ENCODE measurements at regions not wholly inside any gene's neighbourhood (a gene's known extent, or its start where the extent isn't known, plus 50 kb on each side); places are given as distances from the start of the nearest gene placed in this dataset.
"Not testable (repeated sequence)": the region's sequence is repeated elsewhere in the genome, so short reads cannot be mapped to it uniquely, and the experiment has no call there.

GRCh38 chrX:46144566-46144965, 400.7 kb downstream of the ZNF674 start:
- no peak for DNase-seq

DNA sequence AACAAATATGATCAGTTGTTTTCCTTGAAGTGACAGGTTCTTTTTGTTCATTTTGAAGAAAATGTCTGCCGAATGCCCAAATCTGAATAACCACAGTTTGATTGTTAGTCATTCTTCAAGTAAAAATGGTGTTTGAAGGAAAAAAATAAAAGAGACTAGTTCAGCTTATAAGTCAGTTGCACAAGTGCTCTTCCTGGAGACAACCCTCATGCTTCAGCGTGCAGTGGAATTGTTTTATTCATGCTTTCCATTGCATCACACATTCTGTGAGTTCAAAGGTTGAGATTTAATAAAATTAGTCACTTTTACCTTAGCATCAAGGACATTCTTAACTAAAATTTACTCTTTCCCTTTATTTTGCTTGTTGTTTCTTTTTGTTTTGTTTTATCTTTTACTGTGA, 404.9 kb downstream of the ZNF674 start:
- DNase-seq = no peak

DNA sequence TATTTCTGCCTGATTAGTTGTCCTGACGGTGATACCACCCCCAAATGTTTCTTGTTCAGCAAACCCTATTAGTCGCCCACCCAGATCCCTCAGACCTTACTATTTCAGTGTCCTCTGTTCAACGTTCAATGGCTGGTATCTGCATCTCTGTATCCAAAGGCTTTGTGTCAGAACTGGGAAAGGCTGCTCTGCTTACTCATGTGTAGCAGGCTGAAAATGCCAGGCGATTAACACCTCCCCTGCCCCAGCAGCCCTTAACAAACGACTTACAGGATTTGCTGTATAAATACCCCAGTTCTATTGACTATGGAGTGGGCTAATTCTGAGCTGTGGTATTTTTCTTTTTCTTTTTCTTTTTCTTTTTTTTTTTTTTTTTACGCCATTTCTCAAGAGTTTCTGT, 415.0 kb downstream of the ZNF674 start:
- DNase-seq = no peak

DNA sequence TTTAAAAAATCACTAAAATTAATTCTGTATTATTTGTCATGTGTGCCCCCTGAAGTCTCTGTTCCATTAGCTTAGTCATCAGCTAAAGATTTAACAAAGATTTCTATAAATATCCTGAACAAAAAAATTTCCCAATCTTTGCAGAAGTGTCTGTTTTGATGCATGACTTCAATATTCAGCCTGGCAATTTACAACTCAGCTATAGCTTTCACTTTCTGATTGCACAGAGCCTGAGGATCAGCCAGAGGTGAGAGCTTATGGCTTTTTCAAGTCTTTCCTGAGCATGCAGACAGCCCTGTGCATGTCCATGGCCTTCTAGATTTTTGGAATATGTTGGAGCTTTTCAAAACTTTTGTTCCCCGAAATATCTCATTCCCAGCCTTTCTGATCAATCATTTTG, 420.1 kb downstream of the ZNF674 start:
- DNase-seq = no peak

DNA sequence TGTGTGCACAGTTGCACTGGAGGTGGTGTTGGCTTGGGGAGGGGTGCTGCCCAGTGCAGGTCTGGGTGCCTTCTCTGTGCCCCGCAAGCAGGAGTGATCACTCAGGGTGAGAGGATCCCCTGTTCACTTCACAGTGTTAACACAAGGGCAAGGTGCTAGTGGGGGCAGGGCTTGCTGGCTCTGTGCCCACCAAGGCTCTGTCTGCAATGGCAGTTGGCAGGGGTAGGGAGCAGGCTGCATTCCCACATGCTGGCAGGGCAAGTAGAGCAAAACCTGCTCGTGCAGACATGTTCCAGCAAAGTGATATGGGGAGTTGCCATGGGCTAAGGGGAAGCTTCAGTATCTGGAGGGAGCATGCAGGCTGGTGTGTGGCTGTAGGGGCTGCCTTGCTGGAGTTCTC, 428.0 kb downstream of the ZNF674 start:
- DNase-seq = no peak

DNA sequence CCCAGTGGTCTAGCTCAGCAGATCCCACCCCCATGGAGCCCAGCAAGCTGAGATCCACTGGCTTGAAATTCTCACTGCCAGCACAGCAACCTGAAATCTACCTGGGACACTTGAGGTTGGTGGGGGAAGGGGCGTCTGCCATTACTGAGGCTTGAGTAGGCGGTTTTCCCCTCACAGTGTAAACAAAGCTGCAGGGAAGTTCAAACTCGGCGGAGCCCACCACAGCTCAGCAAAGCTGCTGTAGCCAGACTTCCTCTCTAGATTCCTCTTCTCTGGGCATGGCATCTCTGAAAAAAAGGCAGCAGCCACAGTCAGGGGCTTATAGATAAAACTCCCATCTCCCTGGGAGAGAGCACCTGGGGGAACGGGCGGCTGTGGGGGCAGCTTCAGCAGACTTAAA, 457.9 kb downstream of the ZNF674 start:
- DNase-seq = not testable (repeated sequence)

DNA sequence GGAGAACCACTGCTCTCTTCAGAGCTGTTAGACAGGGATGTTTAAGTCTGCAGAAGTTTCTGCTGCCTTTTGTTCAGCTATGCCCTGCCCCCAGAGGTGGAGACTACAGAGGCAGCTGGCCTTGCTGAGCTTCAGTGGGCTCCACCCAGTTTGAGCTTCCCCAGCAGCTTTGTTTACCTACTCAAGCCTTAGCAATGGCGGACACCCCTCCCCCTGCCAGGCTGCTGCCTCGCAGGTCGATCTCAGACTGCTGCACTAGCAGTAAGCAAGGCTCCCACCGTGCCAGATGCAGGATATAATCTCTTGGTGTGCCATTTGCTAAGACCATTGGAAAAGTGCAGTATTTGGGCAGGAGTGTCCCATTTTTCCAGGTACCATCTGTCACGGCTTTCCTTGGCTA, 465.1 kb downstream of the ZNF674 start:
- DNase-seq = not testable (repeated sequence)

DNA sequence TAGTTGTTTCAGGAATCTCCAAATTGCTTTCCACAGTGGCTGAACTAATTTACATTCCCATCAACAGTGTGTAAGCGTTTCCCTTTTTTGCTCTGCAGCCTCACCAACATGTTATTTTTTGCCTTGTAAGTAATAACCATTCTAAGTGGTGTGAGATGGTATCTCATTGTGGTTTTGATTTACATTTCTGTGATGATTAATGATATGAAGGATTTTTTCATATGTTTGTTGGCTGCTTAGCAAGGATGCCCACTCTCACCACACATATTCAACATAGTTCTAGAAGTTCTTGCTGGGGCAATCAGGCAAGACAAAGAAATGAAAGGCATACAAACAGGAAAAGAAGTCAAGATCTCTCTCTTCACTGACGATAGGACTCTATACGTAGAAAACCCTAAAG, 472.4 kb downstream of the ZNF674 start:
- DNase-seq = no peak

DNA sequence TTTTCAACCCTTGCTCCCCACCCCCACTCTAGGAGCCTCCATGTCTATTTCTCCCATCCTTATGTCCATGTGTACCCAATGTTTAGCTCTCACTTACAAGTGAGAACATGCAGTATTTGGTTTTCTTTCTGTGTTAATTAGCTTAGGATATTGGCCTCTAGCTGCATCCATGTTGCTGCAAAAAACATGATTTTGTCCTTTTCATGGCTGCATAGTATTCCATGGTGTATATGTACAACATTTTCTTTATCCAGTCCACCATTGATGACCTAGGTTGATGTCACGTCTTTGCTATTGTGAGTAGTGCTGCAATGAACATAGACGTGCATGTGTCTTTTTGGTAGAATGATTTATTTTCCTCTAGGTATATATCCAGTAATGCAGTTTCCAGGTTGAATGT, 472.8 kb downstream of the ZNF674 start:
- DNase-seq = no peak

- DNase-seq = no peak
Observed at GRCh38 chrX:46070421-46070820, 474.8 kb downstream of the ZNF674 start.

DNA sequence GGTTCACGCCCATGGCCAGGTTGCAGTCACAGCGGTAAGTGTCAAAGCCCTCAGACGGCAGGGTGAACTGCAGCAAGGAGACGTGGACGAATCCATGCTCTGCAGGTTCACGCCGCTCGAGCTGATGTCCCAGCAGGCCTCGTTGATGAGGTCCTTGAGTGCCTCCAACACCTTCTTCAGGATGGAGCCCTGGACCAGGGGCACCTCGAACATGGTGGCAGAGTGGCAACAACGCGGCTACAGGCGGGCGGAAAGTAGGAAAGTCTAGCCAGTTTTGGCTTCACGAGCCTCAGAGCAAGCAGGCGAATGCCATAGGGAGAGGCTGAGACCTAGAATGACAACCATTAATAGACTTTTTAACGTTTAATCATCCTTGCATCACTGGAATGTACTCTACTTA, 485.9 kb downstream of the ZNF674 start:
- no peak for DNase-seq

GRCh38 chrX:46044486-46044885, 500.7 kb downstream of the ZNF674 start:
- DNase-seq = no peak

- DNase-seq = no peak
Observed at GRCh38 chrX:46040001-46040400, 505.2 kb downstream of the ZNF674 start.

DNA sequence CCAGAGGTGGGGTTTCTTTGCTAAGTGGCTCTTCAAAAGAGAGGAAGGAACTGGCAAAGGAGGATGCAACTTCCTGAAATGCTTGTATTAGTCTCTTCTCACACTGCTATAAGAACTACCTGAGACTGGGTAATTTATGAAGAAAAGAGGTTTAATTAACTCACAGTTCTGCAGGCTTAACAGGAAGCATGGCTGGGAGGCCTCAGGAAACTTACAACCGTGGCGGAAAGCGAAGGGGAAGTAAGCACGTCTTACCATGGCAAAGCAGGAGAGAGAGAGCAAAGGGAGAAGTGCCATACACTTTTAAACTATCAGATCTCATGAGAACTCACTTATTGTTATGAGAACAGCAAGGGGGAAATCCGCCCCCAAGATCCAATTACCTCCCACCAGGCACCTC, 505.7 kb downstream of the ZNF674 start:
- no peak for DNase-seq

DNA sequence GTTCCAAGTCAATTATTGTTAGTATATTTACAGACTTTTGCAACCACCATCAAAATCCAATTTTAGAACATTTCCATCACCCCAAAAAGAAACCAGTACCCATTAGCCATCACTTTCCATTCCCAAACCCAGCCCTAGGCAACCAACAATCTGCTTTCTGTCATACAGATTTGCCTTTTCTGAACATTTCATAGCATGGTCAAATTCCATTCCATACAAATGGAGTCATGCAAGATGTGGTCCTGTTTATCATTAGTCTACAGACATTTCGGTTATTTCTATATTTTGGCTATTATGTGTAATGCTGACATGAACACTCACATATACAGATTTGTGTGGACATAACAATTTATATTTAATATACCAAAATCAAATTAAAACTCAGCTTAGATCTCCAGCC, 508.7 kb downstream of the ZNF674 start:
- no peak for DNase-seq

- no peak for DNase-seq
Observed at GRCh38 chrX:46034868-46035267, 510.4 kb downstream of the ZNF674 start.

- DNase-seq = no peak
Observed at GRCh38 chrX:46029777-46030176, 515.4 kb downstream of the ZNF674 start.

DNA sequence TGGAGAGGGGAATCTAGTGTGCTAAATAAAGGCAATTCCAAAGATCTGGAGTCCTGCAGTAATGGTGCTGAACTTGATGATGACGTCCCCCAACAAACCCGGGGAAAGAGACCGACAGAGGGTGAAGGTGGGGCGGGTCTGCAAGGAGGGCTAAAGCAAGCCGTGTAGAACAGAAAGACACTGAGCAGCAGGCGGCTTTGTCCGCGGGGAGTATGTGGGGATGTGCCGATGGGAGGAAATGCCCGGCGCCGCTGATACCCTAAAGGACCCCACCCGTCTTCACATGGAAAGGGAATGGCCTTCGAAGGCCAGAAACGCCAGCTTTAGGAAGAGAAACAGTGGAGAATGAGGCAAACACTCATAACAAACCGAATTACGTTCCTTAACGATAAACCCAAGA, 528.9 kb downstream of the ZNF674 start:
- no peak for DNase-seq

- no peak for DNase-seq
Observed at GRCh38 chrX:46015653-46016052, 529.6 kb downstream of the ZNF674 start.

DNA sequence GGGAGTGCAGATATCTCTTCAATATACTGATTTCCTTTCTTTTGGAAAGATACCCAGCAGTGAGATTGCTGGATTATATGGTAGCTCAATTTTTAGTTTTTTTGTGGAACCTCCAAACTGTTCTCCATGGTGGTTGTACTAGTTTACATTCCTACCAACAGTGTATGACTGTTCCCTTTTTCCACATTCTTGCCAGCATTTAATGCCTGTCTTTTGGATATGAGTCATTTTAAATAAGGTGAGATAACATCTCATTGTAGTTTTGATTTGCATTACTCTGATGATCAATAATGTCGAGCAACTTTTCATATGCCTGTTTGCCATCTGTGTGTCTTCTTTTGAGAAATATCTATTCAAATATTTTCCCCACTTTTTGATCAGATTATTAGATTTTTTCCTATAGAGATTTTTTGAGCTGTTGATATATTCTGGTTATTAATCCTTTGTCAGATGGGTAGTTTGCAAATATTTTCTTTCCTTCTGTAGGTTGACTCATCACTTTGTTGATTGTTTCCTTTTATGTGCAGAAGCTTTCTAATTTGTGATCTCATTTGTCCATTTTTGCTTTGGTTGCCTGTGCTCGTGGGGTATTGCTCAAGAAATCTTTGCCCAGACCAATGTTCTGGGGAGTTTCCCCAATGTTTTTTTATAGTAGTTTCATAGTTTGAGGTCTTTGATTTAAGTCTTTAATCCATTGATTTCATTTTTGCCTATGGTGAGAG, 552.7 kb downstream of the ZNF674 start:
- DNase-seq = no peak

DNA sequence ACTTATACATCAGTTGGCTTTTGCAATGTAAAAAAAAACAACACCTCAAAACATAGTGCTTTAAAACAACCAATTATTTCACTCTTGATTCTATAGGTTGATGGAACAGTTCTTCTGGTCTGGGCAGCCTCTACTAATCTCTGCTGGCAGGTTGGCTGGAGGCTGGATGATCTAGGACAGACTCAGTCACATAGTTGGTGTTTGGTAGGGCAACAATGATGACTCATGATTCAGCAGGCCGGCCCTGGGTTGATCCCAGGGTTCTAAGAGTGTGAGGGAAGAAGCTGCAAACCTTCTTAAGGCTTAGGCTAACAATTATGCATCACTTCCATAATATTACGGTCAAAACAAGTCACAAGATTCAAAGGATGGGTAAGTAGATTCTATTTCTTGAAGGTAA, 558.2 kb downstream of the ZNF674 start:
- no peak for DNase-seq

- no peak for DNase-seq
Observed at GRCh38 chrX:45986081-45986480, 559.1 kb downstream of the ZNF674 start.

DNA sequence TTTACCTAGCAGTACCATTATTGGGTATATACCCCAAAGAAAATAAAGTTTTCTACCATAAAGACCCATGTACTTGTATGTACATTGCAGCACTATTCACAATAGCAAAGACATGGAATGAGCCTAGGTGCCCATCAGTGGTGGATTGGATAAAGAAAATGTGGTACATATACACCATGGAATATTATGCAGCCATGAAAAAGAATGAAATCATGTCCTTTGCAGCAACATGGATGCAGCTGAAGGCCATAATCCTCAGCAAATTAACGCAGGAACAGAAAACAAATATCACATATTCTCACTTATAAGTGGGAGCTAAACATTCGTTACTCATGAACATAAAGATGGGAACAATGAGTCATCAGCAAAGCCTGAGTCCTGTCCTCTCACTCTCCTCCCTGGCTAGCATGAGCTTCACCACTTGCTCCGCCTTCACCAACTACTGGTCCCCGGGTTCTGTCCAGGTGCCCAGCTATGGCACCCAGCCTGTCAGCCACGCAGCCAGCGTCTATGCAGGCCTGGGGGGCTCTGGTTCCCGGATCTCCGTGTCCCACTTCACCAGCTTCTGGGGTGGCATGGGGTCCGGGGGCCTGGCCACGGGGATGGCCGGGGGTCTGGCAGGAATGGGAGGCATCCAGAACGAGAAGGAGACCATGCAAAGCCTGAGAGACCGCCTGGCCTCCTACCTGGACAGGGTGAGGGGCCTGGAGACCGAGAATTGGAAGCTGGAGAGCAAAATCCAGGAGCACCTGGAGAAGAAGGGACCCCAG, 562.1 kb downstream of the ZNF674 start:
- DNase-seq = not testable (repeated sequence)

GRCh38 chrX:45980726-45981125, 564.5 kb downstream of the ZNF674 start:
- no peak for DNase-seq

GRCh38 chrX:45975633-45976032, 569.6 kb downstream of the ZNF674 start:
- DNase-seq = no peak
